Heart left ventricle (tissue), 16 donors: ENCODE measurements at regions not wholly inside any gene's neighbourhood (a gene's known extent, or its start where the extent isn't known, plus 50 kb on each side); places are given as distances from the start of the nearest gene placed in this dataset.
A peak's percentile ranks its signal among the peaks of the same experiment; 100 is the strongest.
"Not testable (repeated sequence)": the region's sequence is repeated elsewhere in the genome, so short reads cannot be mapped to it uniquely, and the experiment has no call there.

Source experiments
- ATAC-seq, 4 donors: fragments of 200-7000 bp; cut with Tn5 transposase; one replicate each; pipeline ENCODE4 v1.9.1; 2020 to 2022; ENCODE audit warnings: moderate library complexity in 4 of 4, mild to moderate bottlenecking in 3 of 4, moderate number of reproducible peaks in 1 of 4
- DNase-seq, 5 donors: peaks; one replicate each; pipeline ENCODE4 v3.0.0-alpha.2; 2020
- H3K27ac ChIP-seq, 12 donors: fragments of 200-600 bp; sonication (generic) in 4 of 12; one replicate each; pipeline versions ENCODE4 v1.5.0 to v1.8.0; 2016 to 2022; ENCODE audit warnings: mild to moderate bottlenecking in 2 of 12
- H3K27me3 ChIP-seq, 9 donors: fragments of 200-600 bp; sonication (generic) in 2 of 9; one replicate each; pipeline versions ENCODE4 v1.5.1 to v1.8.0; 2016 to 2022; ENCODE audit warnings: mild to moderate bottlenecking in 3 of 9
- H3K36me3 ChIP-seq, 9 donors: fragments of 200-600 bp; sonication (generic) in 2 of 9; one replicate each; pipeline versions ENCODE4 v1.5.0 to v1.8.0; 2018 to 2022; ENCODE audit warnings: mild to moderate bottlenecking in 2 of 9
- H3K4me1 ChIP-seq, 12 donors: fragments of 200-600 bp; sonication (generic) in 4 of 12; one replicate each; pipeline versions ENCODE4 v1.5.0 to v1.8.0; 2016 to 2022; ENCODE audit warnings: mild to moderate bottlenecking in 3 of 12
- H3K4me3 ChIP-seq, 12 donors: fragments of 200-600 bp; sonication (generic) in 4 of 12; one replicate each; pipeline versions ENCODE4 v1.5.0 to v1.8.0; 2017 to 2022; ENCODE audit warnings: mild to moderate bottlenecking in 9 of 12, moderate library complexity in 4 of 12
- H3K9me3 ChIP-seq, 12 donors: fragments of 200-600 bp; sonication (generic) in 4 of 12; one replicate each; pipeline versions ENCODE4 v1.5.0 to v1.8.0; 2016 to 2022; ENCODE audit warnings: mild to moderate bottlenecking in 1 of 12
- POLR2A ChIP-seq, 2 donors: fragments of 450-650 bp; IDR thresholded peaks; one replicate each; pipeline ENCODE4 v1.6.1; 2017; ENCODE audit warnings: antibody characterized with exemption in 2 of 2, mild to moderate bottlenecking in 2 of 2, moderate library complexity in 2 of 2
- WGBS, 4 donors: extraction: QIAGEN DNeasy Blood & Tissue Kit in 2 of 4; methylation state at CpG; one replicate each; pipeline versions ENCODE4 v1.1.5 to v1.1.7; 2013 to 2018; 5-methylcytosine and 5-hydroxymethylcytosine counted together
- intact Hi-C, 10 donors: fragments of 100-400 bp; cut with DNase I; formaldehyde crosslinking; loops; one replicate each; pipeline versions ENCODE4 v1.11.1 to v1.14.2; 2022
- TF ChIP-seq, protein P1 (sequence below), 12 donors: fragments of 200-600 bp; sonication (generic) in 4 of 12; IDR thresholded peaks; one replicate each; pipeline versions ENCODE4 v1.5.0 to v1.8.0; 2018 to 2022; ENCODE audit warnings: antibody characterized with exemption in 12 of 12, mild to moderate bottlenecking in 5 of 12
- donor health status: ischemic (EF 13 %, LVEDD 7.1; RV severe dilation, severe dysfunction).
- donor health status: healthy with polysubstance abuse.
- donor health status: DM: no; HTN: yes; CAD: no.
- donor health status: DM: no; HTN: no; CAD: no.
- donor health status: ischemic (EF 25% LVEDD 6.9; RV normal size, moderate dysfunction).
- donor health status: ischemic (EF 25% LVEDD 5.7; RV mildly dilated, moderate dysfunction).
- donor health status: healthy.
- donor health status: DM: yes; HTN: yes; CAD: no.
- donor health status: ischemic (EF 35%, LVEDD 5.7; RV mildly dilated, moderate dysfunction).
- donor health status: nonischemic (EF 11% LVEDD 7.7; RV severe dilation, severe dysfunction).
- donor health status: DM: yes; HTN: yes; CAD: no.
- donor health status: PGD.
- donor health status: ischemic (EF 29% LVEDD 5.4; RV normal size, mild dysfunction).
- donor health status: nonischemic (EF 23%, LVEDD 6.1; RV moderate dilation, normal function).

DNA sequence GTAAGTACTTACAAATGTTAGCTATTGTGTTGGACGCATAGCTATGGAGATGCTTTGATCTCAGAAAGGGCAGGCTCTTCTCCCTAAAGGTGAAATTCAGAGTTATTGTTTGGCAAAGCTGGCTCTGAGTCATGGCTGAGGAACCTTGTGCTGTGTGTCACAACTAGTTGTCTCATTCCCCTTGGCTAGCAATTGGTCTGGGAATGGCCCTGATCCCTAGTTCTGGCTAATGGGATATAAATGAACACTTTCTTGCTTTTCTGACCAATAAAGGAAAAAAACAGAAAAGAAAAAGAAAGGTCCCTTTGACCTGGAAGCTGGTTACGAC lies 210.6 kb downstream of the MAP2K4 start:
- H3K9me3 ChIP-seq = no peaks in the 10 kb centered on the region
- DNase-seq (no peak), ATAC-seq (peak in 1 of 4 donors; percentile 36)
- 62 to 90% (median 85%) methylated on average over 2 of the region's 2 CpGs for WGBS, 4 donors
- TF ChIP-seq, protein P1, sequence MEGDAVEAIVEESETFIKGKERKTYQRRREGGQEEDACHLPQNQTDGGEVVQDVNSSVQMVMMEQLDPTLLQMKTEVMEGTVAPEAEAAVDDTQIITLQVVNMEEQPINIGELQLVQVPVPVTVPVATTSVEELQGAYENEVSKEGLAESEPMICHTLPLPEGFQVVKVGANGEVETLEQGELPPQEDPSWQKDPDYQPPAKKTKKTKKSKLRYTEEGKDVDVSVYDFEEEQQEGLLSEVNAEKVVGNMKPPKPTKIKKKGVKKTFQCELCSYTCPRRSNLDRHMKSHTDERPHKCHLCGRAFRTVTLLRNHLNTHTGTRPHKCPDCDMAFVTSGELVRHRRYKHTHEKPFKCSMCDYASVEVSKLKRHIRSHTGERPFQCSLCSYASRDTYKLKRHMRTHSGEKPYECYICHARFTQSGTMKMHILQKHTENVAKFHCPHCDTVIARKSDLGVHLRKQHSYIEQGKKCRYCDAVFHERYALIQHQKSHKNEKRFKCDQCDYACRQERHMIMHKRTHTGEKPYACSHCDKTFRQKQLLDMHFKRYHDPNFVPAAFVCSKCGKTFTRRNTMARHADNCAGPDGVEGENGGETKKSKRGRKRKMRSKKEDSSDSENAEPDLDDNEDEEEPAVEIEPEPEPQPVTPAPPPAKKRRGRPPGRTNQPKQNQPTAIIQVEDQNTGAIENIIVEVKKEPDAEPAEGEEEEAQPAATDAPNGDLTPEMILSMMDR (IDR thresholded peaks at IDR 0.05) = no peak
- TF ChIP-seq POLR2A (IDR thresholded peaks at IDR 0.05) = no peak
- no peaks in the 10 kb centered on the region for H3K27me3 ChIP-seq
- intact Hi-C loops = no loop called here
- H3K36me3 ChIP-seq = no peaks in the 10 kb centered on the region
- peak overlapping the region in 1 of 12 donors; percentile 69 for H3K27ac ChIP-seq
- H3K4me3 ChIP-seq = no peak overlapping the region
- peaks cover 0 to 7% (median 0%) of the 10 kb centered on the region in 12 donors for H3K4me1 ChIP-seq

DNA sequence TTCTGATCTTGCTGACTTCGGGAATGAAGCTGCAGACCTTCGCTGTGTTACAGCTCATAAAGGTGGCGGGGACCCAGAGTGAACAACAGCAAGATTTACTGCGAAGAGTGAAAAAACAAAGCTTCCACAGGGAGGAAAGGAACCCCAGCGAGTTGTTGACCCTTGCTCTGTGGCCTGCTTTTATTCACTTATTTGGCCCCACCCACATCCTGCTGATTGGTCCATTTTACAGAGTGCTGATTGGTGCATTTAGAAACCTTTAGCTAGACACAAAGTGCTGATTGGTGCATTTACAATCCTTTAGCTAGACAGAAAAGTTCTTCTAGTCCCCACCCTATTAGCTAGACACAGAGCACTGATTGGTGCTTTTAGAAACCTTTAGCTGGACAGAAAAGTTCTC lies 218.3 kb downstream of the MAP2K4 start:
- H3K4me1 ChIP-seq, H3K36me3 ChIP-seq, H3K27ac ChIP-seq, H3K4me3 ChIP-seq, intact Hi-C loops, ATAC-seq, DNase-seq, H3K27me3 ChIP-seq, H3K9me3 ChIP-seq: not testable (repeated sequence)
- WGBS, 4 donors = 90 to 94% (median 92%) methylated on average over 5 of the region's 5 CpGs

DNA sequence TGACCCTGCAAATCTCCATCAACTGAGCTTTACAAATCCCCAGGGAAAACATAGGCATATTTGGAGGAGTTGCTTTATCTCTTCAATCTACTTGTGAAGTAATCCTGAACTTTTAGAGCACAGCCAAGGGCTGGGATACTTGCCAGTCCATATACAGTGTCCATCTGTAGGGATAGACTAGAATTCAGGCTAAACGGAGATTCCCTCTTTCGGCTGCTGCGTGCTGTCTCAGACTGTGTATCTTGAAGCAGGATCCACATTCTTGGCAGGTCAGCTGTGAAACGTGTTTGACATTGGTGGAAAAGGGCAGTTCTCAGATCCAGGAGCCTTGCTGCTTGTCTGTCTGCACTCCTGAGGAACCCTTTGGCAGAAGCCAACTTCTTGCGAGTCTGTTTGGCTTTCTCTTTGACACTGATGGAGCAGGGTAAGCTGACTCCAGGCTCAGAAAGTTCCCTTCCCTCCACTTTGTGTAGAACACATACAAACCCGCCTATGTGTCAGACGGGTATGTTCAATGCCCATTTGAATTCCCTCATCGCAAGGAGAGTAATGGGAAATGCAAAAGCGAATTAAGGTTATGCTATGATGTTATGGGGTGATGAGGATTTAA lies 221.8 kb downstream of the MAP2K4 start:
- DNase-seq = no peak
- H3K27ac ChIP-seq = peak overlapping the region in 1 of 12 donors; percentile 27
- H3K9me3 ChIP-seq = no peaks in the 10 kb centered on the region
- no peaks in the 10 kb centered on the region for H3K4me1 ChIP-seq
- intact Hi-C loops = no loop called here
- 54 to 68% (median 62%) methylated on average over 9 of the region's 9 CpGs for whole genome bisulfite sequencing, 4 donors
- ATAC-seq = no peak
- no peaks in the 10 kb centered on the region for H3K36me3 ChIP-seq
- no peak for TF ChIP-seq POLR2A (IDR thresholded peaks at IDR 0.05)
- no peak overlapping the region for H3K4me3 ChIP-seq
- no peaks in the 10 kb centered on the region for H3K27me3 ChIP-seq

DNA sequence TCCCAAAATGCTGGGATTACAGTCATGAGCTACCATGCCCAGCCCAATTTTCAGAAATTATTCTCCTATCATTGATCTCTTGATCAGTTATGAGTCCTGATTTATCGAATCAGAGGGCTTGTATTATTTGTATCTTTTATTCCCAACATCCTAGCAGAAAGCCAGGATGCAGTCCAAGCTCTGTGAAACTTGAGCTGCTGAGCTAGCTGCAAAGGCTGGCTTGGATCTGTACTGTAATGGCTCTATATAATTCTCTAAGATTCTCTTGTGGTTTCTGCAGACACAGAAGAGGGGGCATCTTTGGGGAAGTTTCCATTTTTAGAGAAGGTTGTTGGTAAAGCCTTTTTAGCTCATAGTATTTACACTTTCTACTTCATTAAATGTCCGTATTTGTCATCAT lies 227.1 kb downstream of the MAP2K4 start:
- DNase-seq (no peak), ATAC-seq (no peak)
- TF ChIP-seq POLR2A (IDR thresholded peaks at IDR 0.05) = no peak
- TF ChIP-seq, protein P1 (IDR thresholded peaks at IDR 0.05) = no peak
- Histone ChIP-seq H3K4me3 (no peak overlapping the region), H3K9me3 (no peaks in the 10 kb centered on the region), H3K27ac (no peak overlapping the region), H3K36me3 (no peaks in the 10 kb centered on the region), H3K27me3 (no peaks in the 10 kb centered on the region), H3K4me1 (peaks cover 0 to 9% (median 0%) of the 10 kb centered on the region in 12 donors)
- WGBS, 4 donors = 59 to 69% (median 65%) methylated on average over 2 of the region's 2 CpGs
- intact Hi-C loops = no loop called here

DNA sequence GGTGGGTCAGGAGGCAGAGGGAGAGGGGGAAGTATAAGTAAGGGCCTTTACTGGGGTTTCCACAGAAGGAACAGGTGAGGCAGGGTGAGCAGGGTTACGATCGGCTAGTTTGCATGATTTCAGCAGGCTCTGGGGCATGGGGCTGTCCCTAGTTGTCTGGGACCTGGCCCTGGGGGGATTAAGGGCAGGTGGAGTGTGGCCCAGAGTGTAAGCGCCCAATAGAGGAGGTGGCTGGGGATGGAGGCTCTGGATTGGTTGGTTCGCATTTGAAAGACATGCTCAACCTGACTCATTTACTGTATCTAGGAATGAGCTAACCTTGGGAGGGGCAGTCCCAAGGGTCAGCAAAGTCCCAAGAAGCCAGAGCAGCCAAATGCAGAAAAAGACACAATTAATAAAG lies 230.3 kb downstream of the MAP2K4 start:
- no peak overlapping the region for H3K4me3 ChIP-seq
- no peak overlapping the region for H3K27ac ChIP-seq
- H3K4me1 ChIP-seq = peaks cover 0 to 11% (median 0%) of the 10 kb centered on the region in 12 donors
- 86 to 92% (median 91%) methylated on average over 4 of the region's 4 CpGs for WGBS, 4 donors
- intact Hi-C loops = loop anchor here in 9 of 10 donors (5.0 to 10.0 kb wide), 10 partner anchors 66 to 754 kb away; no protein-coding TSS in a partner anchor
- DNase-seq = no peak
- TF ChIP-seq POLR2A (IDR thresholded peaks at IDR 0.05) = no peak
- TF ChIP-seq, protein P1 (IDR thresholded peaks at IDR 0.05) = no peak
- no peaks in the 10 kb centered on the region for H3K36me3 ChIP-seq
- no peaks in the 10 kb centered on the region for H3K27me3 ChIP-seq
- no peaks in the 10 kb centered on the region for H3K9me3 ChIP-seq
- no peak for ATAC-seq
